ENCODE measurements at regions not wholly inside any gene's neighbourhood (a gene's known extent, or its start where the extent isn't known, plus 50 kb on each side); places are given as distances from the start of the nearest gene placed in this dataset.

DNA sequence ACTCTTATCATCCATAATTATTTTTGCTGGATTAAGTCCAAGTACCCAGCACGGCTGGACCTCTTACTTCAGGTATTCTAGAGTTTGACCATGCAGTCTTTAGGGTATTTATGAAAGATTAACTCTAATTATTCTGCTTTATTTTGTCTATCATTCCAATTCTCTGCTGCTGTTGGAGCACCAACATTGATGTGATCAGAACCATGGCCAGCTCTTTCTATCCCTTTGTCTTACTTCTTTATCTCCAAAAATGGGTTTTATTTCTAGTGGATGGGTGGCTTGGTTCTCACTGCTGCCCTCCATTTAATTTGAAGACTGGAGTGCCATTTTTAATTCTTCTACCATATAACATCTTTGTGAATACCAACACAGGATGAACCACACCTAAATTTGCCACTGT is 704.3 kb downstream of the FRK start:
- Histone ChIP-seq H4K20me1 (ENCODE audit: control insufficient read depth, insufficient read depth, low read depth, low read length) (no peaks in the 10 kb centered on the region), H3K36me3 (ENCODE audit: control insufficient read depth, low read length) (no peaks in the 10 kb centered on the region), H3K9me2 (replicated peaks; ENCODE audit: control insufficient read depth, low read length) (no peaks in the 10 kb centered on the region), H3K27me3 (ENCODE audit: control insufficient read depth, low read length) (no peaks in the 10 kb centered on the region), H3K4me1 (ENCODE audit: control insufficient read depth, low read length) (no peaks in the 10 kb centered on the region), H3K79me2 (ENCODE audit: control insufficient read depth, low read length) (no peaks in the 10 kb centered on the region), H3K4me3 (ENCODE audit: low read length) (no peak overlapping the region), H3F3A (ENCODE audit: control insufficient read depth, insufficient read depth) (no peaks in the 10 kb centered on the region), H3K27ac (ENCODE audit: low read depth, low read length) (no peak overlapping the region), H3K4me2 (ENCODE audit: low read length) (no peak overlapping the region), H3K9me3 (ENCODE audit: control insufficient read depth, insufficient read depth, low read length) (no peaks in the 10 kb centered on the region)
- TF ChIP-seq EZH2phosphoT487 (IDR thresholded peaks at IDR 0.05; ENCODE audit: borderline replicate concordance, low read length) (no peak), CTCF (IDR thresholded peaks at IDR 0.05; ENCODE audit: low read depth, low read length, poor library complexity, severe bottlenecking) (no peak)

DNA sequence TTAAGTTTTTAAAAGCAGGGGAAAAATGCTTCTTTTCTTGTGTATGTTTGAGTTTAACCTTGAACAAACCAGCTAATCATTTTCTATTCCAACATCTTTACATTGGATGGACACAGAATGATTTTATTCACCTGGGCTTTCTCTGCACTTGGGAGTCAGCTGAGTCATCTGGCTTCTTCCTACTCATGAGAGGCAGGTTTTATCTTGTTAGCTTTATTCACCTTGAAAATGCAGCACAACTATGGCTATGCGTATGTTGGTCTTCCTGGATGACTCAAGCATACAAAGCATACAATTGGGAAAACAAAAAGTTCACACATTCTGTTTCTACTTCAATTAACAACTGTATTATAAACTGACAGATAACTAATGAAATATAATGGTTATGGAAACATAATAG is 737.7 kb downstream of the FRK start:
- no peaks in the 10 kb centered on the region for H3K4me1 ChIP-seq (ENCODE audit: control insufficient read depth, low read length)
- no peak overlapping the region for H3K4me2 ChIP-seq (ENCODE audit: low read length)
- H3K79me2 ChIP-seq (ENCODE audit: control insufficient read depth, low read length), result no peaks in the 10 kb centered on the region
- H4K20me1 ChIP-seq (ENCODE audit: control insufficient read depth, insufficient read depth, low read depth, low read length), result no peaks in the 10 kb centered on the region
- H3K36me3 ChIP-seq (ENCODE audit: control insufficient read depth, low read length), result no peaks in the 10 kb centered on the region
- TF ChIP-seq CTCF (IDR thresholded peaks at IDR 0.05; ENCODE audit: low read depth, low read length, poor library complexity, severe bottlenecking), result no peak
- no peak for TF ChIP-seq EZH2phosphoT487 (IDR thresholded peaks at IDR 0.05; ENCODE audit: borderline replicate concordance, low read length)
- no peaks in the 10 kb centered on the region for H3F3A ChIP-seq (ENCODE audit: control insufficient read depth, insufficient read depth)
- H3K9me3 ChIP-seq (ENCODE audit: control insufficient read depth, insufficient read depth, low read length), result no peaks in the 10 kb centered on the region
- H3K9me2 ChIP-seq (replicated peaks; ENCODE audit: control insufficient read depth, low read length), result no peaks in the 10 kb centered on the region
- H3K4me3 ChIP-seq (ENCODE audit: low read length), result no peak overlapping the region
- H3K27ac ChIP-seq (ENCODE audit: low read depth, low read length), result no peak overlapping the region
- no peaks in the 10 kb centered on the region for H3K27me3 ChIP-seq (ENCODE audit: control insufficient read depth, low read length)

DNA sequence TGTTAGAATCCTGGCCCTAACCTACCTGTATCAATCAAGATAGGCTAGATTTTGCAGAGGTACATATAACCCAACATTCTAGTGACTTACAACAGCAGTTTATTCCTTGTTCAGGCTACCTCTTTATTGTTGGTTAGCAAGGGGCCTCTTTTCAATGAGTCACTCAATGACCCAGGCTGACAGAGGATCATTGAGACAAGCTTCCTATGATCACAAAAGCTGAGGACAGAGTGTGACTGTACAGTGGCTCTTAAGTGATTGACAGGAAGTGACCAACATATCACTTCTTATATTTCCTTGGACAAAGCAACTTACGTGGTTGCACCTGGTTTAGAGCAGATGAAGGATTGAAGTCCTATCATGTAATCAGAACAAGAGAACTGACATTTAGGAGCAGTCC is 740.9 kb downstream of the FRK start:
- no peak overlapping the region for H3K27ac ChIP-seq (ENCODE audit: low read depth, low read length)
- TF ChIP-seq EZH2phosphoT487 (IDR thresholded peaks at IDR 0.05; ENCODE audit: borderline replicate concordance, low read length) (no peak), CTCF (IDR thresholded peaks at IDR 0.05; ENCODE audit: low read depth, low read length, poor library complexity, severe bottlenecking) (no peak)
- H3K4me1 ChIP-seq (ENCODE audit: control insufficient read depth, low read length), result no peaks in the 10 kb centered on the region
- H3K36me3 ChIP-seq (ENCODE audit: control insufficient read depth, low read length), result no peaks in the 10 kb centered on the region
- no peaks in the 10 kb centered on the region for H3K27me3 ChIP-seq (ENCODE audit: control insufficient read depth, low read length)
- no peak overlapping the region for H3K4me2 ChIP-seq (ENCODE audit: low read length)
- no peaks in the 10 kb centered on the region for H3K9me3 ChIP-seq (ENCODE audit: control insufficient read depth, insufficient read depth, low read length)
- H3K4me3 ChIP-seq (ENCODE audit: low read length), result no peak overlapping the region
- no peaks in the 10 kb centered on the region for H4K20me1 ChIP-seq (ENCODE audit: control insufficient read depth, insufficient read depth, low read depth, low read length)
- no peaks in the 10 kb centered on the region for H3K9me2 ChIP-seq (replicated peaks; ENCODE audit: control insufficient read depth, low read length)
- no peaks in the 10 kb centered on the region for H3K79me2 ChIP-seq (ENCODE audit: control insufficient read depth, low read length)
- H3F3A ChIP-seq (ENCODE audit: control insufficient read depth, insufficient read depth), result no peaks in the 10 kb centered on the region

- no peak overlapping the region for H3K27ac ChIP-seq (ENCODE audit: low read depth, low read length)
- no peak for TF ChIP-seq CTCF (IDR thresholded peaks at IDR 0.05; ENCODE audit: low read depth, low read length, poor library complexity, severe bottlenecking)
- TF ChIP-seq EZH2phosphoT487 (IDR thresholded peaks at IDR 0.05; ENCODE audit: borderline replicate concordance, low read length), result no peak
Measured at GRCh38 chr6:115310156-115310555, 750.5 kb downstream of the FRK start.

More at GRCh38 chr6:115310156-115310555, 750.5 kb downstream of the FRK start:
- Histone ChIP-seq H3K36me3 (ENCODE audit: control insufficient read depth, low read length) (no peaks in the 10 kb centered on the region), H3K4me1 (ENCODE audit: control insufficient read depth, low read length) (no peaks in the 10 kb centered on the region), H3F3A (ENCODE audit: control insufficient read depth, insufficient read depth) (no peaks in the 10 kb centered on the region), H3K9me3 (ENCODE audit: control insufficient read depth, insufficient read depth, low read length) (no peaks in the 10 kb centered on the region; the same call in 1 of the 2 replicates), H4K20me1 (ENCODE audit: control insufficient read depth, insufficient read depth, low read depth, low read length) (no peaks in the 10 kb centered on the region), H3K4me3 (ENCODE audit: low read length) (no peak overlapping the region), H3K27me3 (ENCODE audit: control insufficient read depth, low read length) (no peaks in the 10 kb centered on the region), H3K9me2 (replicated peaks; ENCODE audit: control insufficient read depth, low read length) (no peaks in the 10 kb centered on the region), H3K79me2 (ENCODE audit: control insufficient read depth, low read length) (no peaks in the 10 kb centered on the region), H3K4me2 (ENCODE audit: low read length) (no peak overlapping the region)
